HFFc6 (cell line): ENCODE measurements at regions not wholly inside any gene's neighbourhood (a gene's known extent, or its start where the extent isn't known, plus 50 kb on each side); places are given as distances from the start of the nearest gene placed in this dataset.

Experiments
- DNase-seq: peaks from one replicate; pipeline ENCODE4 v3.0.0-alpha.2; 2018
- H3K27ac Mint-ChIP-seq: 2 replicates; pipeline ENCODE4 v1.8.0; 2020; ENCODE audit warnings: mild to moderate bottlenecking, mixed read lengths
- H3K27me3 Mint-ChIP-seq: 2 replicates; pipeline ENCODE4 v1.8.0; 2021; ENCODE audit warnings: mild to moderate bottlenecking, moderate library complexity, mixed read lengths; ENCODE audit not compliant: insufficient read depth
- H3K36me3 Mint-ChIP-seq: 2 replicates; pipeline ENCODE4 v1.8.0; 2021; ENCODE audit warnings: low read depth, mixed read lengths
- H3K4me1 Mint-ChIP-seq: 2 replicates; pipeline ENCODE4 v1.8.0; 2020; ENCODE audit warnings: low read depth, mixed read lengths
- H3K4me3 Mint-ChIP-seq: 2 replicates; pipeline ENCODE4 v1.8.0; 2020; ENCODE audit warnings: mild to moderate bottlenecking, moderate library complexity, mixed read lengths
- H3K9me3 Mint-ChIP-seq: 2 replicates; pipeline ENCODE4 v1.8.0; 2020; ENCODE audit warnings: mild to moderate bottlenecking, mixed read lengths
- TF ChIP-seq, protein P1 (sequence below): fragments of 200-600 bp; sonication (generic); IDR thresholded peaks from 2 replicates; pipeline ENCODE4 v1.5.0; 2021; ENCODE audit warnings: antibody characterized with exemption, mild to moderate bottlenecking

DNA sequence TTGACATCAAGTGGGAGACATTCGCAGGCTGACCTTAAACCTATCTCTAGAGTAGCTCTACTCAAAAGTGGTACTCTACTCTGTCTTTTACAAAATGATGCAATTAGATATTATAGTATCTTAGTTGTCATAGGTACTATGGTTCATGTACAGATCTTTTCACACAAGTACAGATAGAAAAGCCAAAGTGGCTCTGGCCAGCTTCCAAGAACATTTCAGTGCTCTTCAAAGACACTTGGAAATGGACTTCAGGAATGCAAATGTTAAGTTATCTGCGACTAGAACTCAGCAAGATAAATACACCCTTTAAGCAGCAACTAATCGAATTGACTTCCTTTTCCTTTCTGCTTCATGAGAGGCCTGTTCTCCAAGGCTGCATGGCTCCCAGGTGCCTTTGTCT, 718.7 kb upstream of the FAM98A start:
- no peaks in the 10 kb centered on the region; the same call in 1 of the 2 replicates for H3K36me3 Mint-ChIP-seq
- peaks cover 15% of the 10 kb centered on the region for H3K9me3 Mint-ChIP-seq
- H3K27ac Mint-ChIP-seq, result no peak overlapping the region
- TF ChIP-seq, protein P1, sequence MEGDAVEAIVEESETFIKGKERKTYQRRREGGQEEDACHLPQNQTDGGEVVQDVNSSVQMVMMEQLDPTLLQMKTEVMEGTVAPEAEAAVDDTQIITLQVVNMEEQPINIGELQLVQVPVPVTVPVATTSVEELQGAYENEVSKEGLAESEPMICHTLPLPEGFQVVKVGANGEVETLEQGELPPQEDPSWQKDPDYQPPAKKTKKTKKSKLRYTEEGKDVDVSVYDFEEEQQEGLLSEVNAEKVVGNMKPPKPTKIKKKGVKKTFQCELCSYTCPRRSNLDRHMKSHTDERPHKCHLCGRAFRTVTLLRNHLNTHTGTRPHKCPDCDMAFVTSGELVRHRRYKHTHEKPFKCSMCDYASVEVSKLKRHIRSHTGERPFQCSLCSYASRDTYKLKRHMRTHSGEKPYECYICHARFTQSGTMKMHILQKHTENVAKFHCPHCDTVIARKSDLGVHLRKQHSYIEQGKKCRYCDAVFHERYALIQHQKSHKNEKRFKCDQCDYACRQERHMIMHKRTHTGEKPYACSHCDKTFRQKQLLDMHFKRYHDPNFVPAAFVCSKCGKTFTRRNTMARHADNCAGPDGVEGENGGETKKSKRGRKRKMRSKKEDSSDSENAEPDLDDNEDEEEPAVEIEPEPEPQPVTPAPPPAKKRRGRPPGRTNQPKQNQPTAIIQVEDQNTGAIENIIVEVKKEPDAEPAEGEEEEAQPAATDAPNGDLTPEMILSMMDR, result no peak
- no peaks in the 10 kb centered on the region; the same call in 1 of the 2 replicates for H3K27me3 Mint-ChIP-seq
- DNase-seq, result no peak
- H3K4me3 Mint-ChIP-seq, result no peak overlapping the region
- H3K4me1 Mint-ChIP-seq, result no peaks in the 10 kb centered on the region

DNA sequence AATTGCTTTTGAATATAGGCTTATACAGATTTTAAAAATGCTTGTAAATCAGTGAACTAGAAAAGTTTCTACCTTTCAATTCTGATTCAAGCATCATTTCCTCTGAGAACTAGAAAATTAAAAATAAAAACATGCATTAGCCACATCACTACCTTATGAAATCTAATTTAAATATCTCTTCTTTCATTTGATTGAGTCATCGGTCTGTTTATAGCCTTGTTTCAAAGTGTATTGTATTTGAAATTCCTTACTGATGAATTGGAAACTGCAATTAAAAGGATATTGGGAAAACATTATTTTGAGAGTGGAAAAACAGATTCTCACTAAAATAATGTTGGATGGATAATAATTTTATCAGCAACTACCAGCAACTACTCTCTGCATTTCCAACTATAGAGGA, 717.7 kb upstream of the FAM98A start:
- no peak overlapping the region for H3K27ac Mint-ChIP-seq
- no peaks in the 10 kb centered on the region; the same call in 1 of the 2 replicates for H3K27me3 Mint-ChIP-seq
- DNase-seq, result no peak
- TF ChIP-seq, protein P1, result no peak
- peaks cover 12% of the 10 kb centered on the region for H3K9me3 Mint-ChIP-seq
- no peaks in the 10 kb centered on the region; the same call in 1 of the 2 replicates for H3K36me3 Mint-ChIP-seq
- no peaks in the 10 kb centered on the region for H3K4me1 Mint-ChIP-seq
- H3K4me3 Mint-ChIP-seq, result no peak overlapping the region

DNA sequence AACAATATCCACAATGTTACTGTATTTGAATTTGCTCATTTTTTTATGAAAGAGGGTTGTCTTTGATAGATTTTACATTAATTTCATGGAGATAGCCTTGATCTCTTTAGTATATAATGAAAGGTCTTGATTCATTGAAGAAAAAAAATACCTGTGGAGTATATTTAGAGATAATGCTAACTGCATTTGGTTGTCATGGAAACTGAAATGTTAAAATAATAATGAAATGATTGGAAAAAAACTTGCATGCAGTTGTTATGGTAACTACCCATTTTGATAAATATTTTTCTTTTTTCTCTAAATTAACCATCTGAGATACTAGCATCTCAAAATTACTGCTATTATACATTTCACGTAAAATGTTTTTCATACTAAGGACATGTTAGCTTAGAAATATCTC, 712.7 kb upstream of the FAM98A start:
- no peaks in the 10 kb centered on the region for H3K4me1 Mint-ChIP-seq
- H3K27me3 Mint-ChIP-seq, result no peaks in the 10 kb centered on the region
- H3K27ac Mint-ChIP-seq, result no peak overlapping the region
- no peak for DNase-seq
- no peaks in the 10 kb centered on the region; the same call in 1 of the 2 replicates for H3K36me3 Mint-ChIP-seq
- H3K9me3 Mint-ChIP-seq, result peaks cover 11% of the 10 kb centered on the region
- TF ChIP-seq, protein P1, result no peak
- H3K4me3 Mint-ChIP-seq, result no peak overlapping the region

DNA sequence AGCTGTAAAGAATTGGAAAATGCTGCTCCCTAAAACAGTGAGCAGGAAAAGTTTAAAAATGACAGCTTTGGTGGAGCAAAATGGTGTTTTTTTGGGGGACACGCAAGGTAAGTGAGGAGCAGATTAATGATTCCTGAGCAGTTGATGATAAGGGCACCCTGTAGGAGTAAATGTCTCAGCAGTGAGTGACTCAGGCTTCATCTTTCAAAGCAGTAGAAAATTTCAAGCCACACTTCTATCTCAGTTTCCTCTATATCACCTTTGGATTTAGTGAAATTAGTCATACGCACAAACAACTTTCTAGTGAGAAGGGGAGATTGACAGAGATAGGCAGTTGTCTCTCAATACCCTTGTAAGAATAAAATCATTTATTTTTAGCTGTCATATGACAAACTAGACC, 709.0 kb upstream of the FAM98A start:
- Mint-ChIP-seq H3K27me3 (no peaks in the 10 kb centered on the region), H3K27ac (no peak overlapping the region)

GRCh38 chr2:34307636-34308035, 708.5 kb upstream of the FAM98A start:
- Mint-ChIP-seq H3K4me3 (no peak overlapping the region), H3K36me3 (no peaks in the 10 kb centered on the region; the same call in 1 of the 2 replicates), H3K9me3 (peaks cover 17% of the 10 kb centered on the region), H3K27ac (no peak overlapping the region), H3K4me1 (no peaks in the 10 kb centered on the region), H3K27me3 (no peaks in the 10 kb centered on the region)
- TF ChIP-seq, protein P1, result no peak
- DNase-seq, result no peak

More for the DNA sequence above, 709.0 kb upstream of the FAM98A start:
- Mint-ChIP-seq H3K9me3 (peaks cover 16% of the 10 kb centered on the region), H3K36me3 (no peaks in the 10 kb centered on the region; the same call in 1 of the 2 replicates), H3K4me1 (no peaks in the 10 kb centered on the region), H3K4me3 (no peak overlapping the region)
- TF ChIP-seq, protein P1, result no peak
- no peak for DNase-seq

GRCh38 chr2:34306745-34307144, 707.6 kb upstream of the FAM98A start:
- Mint-ChIP-seq H3K9me3 (peaks cover 22% of the 10 kb centered on the region), H3K4me3 (no peak overlapping the region), H3K4me1 (no peaks in the 10 kb centered on the region), H3K36me3 (no peaks in the 10 kb centered on the region), H3K27me3 (no peaks in the 10 kb centered on the region), H3K27ac (no peak overlapping the region)
- TF ChIP-seq, protein P1, result no peak
- DNase-seq, result no peak
